A673 (cell line): ENCODE measurements at regions not wholly inside any gene's neighbourhood (a gene's known extent, or its start where the extent isn't known, plus 50 kb on each side); places are given as distances from the start of the nearest gene placed in this dataset.

Source experiments
- BruUV-seq: library from RNA; stranded (reverse); fragments of 400-500 nt; replicated peaks from 2 replicates; lab custom pipeline; 2021; lab: Mats Ljungman, UMichigan
- CTCF ChIA-PET: fragments of 300-600 bp; sonication (Branson Sonifier 250); formaldehyde crosslinking; loops from one replicate; lab custom pipeline; 2022; ENCODE audit warnings: antibody characterized with exemption; lab: Charles Lee
- POLR2A ChIA-PET: fragments of 300-600 bp; sonication (Branson Sonifier 250); formaldehyde crosslinking; loops from one replicate; lab custom pipeline; 2022; ENCODE audit warnings: antibody characterized with exemption; ENCODE audit not compliant: low non-redundant PET; lab: Charles Lee
- DNase-seq: peaks from one replicate; pipeline ENCODE4 v3.0.0-alpha.2; 2015; ENCODE audit warnings: low spot score
- H3K27ac ChIP-seq: fragments of 200-600 bp; sonication (generic); 2 replicates; pipeline ENCODE4 v1.5.1; 2016; ENCODE audit warnings: mixed run types, low read depth, mild to moderate bottlenecking, mixed read lengths, antibody characterized with exemption, low read length; ENCODE audit not compliant: poor library complexity, severe bottlenecking
- H3K27me3 ChIP-seq: fragments of 200-600 bp; sonication (generic); replicated peaks from 2 replicates; pipeline ENCODE4 v1.6.1; 2017; ENCODE audit warnings: mixed run types, low read depth, mild to moderate bottlenecking, mixed read lengths, antibody characterized with exemption, low read length; ENCODE audit not compliant: insufficient read depth, poor library complexity
- H3K36me3 ChIP-seq: fragments of 200-600 bp; sonication (generic); 2 replicates; pipeline ENCODE4 v1.6.1; 2016; ENCODE audit warnings: mixed run types, mild to moderate bottlenecking, mixed read lengths, antibody characterized with exemption, low read length; ENCODE audit not compliant: insufficient read depth, poor library complexity, severe bottlenecking
- H3K4me1 ChIP-seq: fragments of 200-600 bp; sonication (generic); 2 replicates; pipeline ENCODE4 v1.6.1; 2017; ENCODE audit warnings: mixed run types, mild to moderate bottlenecking, mixed read lengths, antibody characterized with exemption, low read length; ENCODE audit not compliant: insufficient read depth, poor library complexity, severe bottlenecking
- H3K4me3 ChIP-seq: fragments of 200-600 bp; sonication (generic); 2 replicates; pipeline ENCODE4 v1.5.1; 2016; ENCODE audit warnings: low read depth, mixed run types, mild to moderate bottlenecking, mixed read lengths, low read length; ENCODE audit not compliant: poor library complexity, severe bottlenecking
- H3K9me3 ChIP-seq: fragments of 200-600 bp; sonication (generic); 2 replicates; pipeline ENCODE4 v1.6.1; 2016; ENCODE audit warnings: mixed run types, low read depth, mild to moderate bottlenecking, mixed read lengths, antibody characterized with exemption, low read length; ENCODE audit not compliant: poor library complexity, severe bottlenecking
- EZH2 ChIP-seq: fragments of 200-600 bp; sonication (generic); IDR thresholded peaks from 2 replicates; pipeline ENCODE4 v1.6.1; 2017; ENCODE audit warnings: borderline replicate concordance, low read depth, mild to moderate bottlenecking, mixed read lengths, antibody characterized with exemption, low read length; ENCODE audit not compliant: poor library complexity, severe bottlenecking
- intact Hi-C: fragments of 100-400 bp; cut with micrococcal nuclease; formaldehyde crosslinking; loops from one replicate; pipeline ENCODE4 v1.10.0; 2022; ENCODE audit not compliant: unreplicated experiment
- TF ChIP-seq, protein P1 (sequence below): fragments of 300-800, 200-600 bp; sonication (generic); conservative IDR thresholded peaks from 2 replicates; pipeline ENCODE4 v1.5.1; 2017; ENCODE audit warnings: low read depth, mild to moderate bottlenecking, antibody characterized with exemption, low read length, moderate library complexity, mixed read lengths

DNA sequence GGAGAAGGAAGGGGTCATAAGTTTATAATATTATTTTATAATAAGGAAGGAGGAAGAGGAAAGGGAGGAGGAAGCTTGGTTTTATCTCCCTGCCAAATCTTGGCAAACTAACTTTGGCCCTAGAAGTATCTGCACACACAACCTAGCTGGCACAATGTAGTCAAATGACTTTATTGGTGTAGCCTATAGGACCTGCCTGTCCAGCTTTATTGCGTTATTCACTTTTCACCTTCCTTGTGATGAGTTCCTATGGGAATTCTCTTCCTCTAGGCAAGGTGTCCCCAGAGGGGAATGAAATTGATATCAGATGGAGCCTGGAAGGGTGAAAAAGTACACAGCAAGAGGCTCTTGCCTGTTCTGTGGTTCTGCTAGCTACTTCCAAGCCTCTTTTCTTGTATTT is 111.2 kb upstream of the SLC25A36 start:
- H3K4me3 ChIP-seq: no peak overlapping the region
- peaks cover 5% of the 10 kb centered on the region for H3K4me1 ChIP-seq
- no peak for DNase-seq
- TF ChIP-seq EZH2: no peak
- TF ChIP-seq, protein P1, sequence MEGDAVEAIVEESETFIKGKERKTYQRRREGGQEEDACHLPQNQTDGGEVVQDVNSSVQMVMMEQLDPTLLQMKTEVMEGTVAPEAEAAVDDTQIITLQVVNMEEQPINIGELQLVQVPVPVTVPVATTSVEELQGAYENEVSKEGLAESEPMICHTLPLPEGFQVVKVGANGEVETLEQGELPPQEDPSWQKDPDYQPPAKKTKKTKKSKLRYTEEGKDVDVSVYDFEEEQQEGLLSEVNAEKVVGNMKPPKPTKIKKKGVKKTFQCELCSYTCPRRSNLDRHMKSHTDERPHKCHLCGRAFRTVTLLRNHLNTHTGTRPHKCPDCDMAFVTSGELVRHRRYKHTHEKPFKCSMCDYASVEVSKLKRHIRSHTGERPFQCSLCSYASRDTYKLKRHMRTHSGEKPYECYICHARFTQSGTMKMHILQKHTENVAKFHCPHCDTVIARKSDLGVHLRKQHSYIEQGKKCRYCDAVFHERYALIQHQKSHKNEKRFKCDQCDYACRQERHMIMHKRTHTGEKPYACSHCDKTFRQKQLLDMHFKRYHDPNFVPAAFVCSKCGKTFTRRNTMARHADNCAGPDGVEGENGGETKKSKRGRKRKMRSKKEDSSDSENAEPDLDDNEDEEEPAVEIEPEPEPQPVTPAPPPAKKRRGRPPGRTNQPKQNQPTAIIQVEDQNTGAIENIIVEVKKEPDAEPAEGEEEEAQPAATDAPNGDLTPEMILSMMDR: no peak
- CTCF ChIA-PET: no interaction called here
- no TSS peak for BruUV-seq
- H3K27ac ChIP-seq: no peak overlapping the region
- no peaks in the 10 kb centered on the region for H3K27me3 ChIP-seq
- intact Hi-C loops: no loop called here
- H3K36me3 ChIP-seq: no peaks in the 10 kb centered on the region
- POLR2A ChIA-PET: no interaction called here
- H3K9me3 ChIP-seq: no peaks in the 10 kb centered on the region

DNA sequence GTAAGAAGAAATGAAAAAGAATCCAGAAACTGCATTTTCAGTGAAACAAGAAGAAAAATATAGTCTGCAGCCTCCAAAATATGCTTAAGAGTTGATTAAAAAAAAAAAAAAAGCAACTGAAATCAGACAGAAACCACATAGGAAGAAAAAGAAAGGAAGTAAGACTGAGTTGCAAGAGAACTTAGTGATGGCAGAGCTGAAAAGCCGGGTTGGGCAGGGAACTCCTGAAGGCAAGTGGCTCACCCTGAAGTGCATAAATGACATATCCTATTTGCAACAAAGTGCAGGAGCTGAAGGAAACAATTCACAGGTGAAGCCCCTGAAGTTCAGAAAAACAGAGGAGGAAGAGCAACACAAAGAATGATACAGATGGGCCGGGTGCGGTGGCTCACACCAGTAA is 108.8 kb upstream of the SLC25A36 start:
- DNase-seq: no peak
- Histone ChIP-seq H3K4me3 (no peak overlapping the region), H3K36me3 (no peaks in the 10 kb centered on the region), H3K9me3 (no peaks in the 10 kb centered on the region), H3K27me3 (no peaks in the 10 kb centered on the region), H3K27ac (no peak overlapping the region), H3K4me1 (peaks cover 5% of the 10 kb centered on the region)
- CTCF ChIA-PET: no interaction called here
- intact Hi-C loops: no loop called here
- no peak for TF ChIP-seq EZH2
- TF ChIP-seq, protein P1: no peak
- POLR2A ChIA-PET: interaction anchor here (0.7 kb wide), 2 partner anchors 8 to 746 kb away, joined by 7 to 10 read pairs; no protein-coding TSS in a partner anchor
- BruUV-seq: no TSS peak

DNA sequence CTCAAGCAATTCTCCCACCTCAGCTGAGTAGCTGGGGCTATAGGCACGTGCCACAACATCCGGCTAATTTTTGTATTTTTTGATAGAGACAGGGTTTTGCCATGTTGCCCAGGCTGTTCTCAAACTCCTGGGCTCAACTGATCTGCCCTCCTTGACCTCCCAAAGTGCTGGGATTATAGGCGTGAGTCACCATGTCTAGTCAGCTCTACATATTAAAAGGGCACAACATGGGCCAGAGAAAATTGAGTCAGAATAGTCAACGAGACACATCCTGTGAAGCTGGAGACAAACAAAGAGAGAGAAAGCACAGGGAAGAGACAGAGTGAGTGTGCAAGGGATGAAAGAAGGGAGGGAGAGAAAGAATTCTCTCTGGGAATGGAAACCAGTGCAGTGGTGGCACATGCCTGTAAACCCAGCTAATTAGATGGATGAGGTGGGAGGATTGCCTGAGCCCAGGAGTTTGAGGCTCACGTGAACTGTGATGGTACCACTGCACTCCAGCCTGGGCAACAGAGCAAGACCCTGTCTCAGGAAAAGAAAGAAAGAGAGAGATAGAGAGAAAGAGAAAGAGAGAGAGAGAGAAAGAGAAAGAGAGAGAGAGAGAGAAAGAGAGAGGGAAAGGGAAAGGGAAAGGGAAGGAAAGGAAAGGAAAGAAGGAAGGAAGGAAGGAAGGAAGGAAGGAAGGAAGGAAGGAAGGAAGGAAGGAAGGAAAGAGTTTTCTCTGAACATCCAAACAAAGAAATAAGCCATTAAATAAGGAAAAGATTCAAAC is 107.2 kb upstream of the SLC25A36 start:
- Histone ChIP-seq H3K27me3 (no peaks in the 10 kb centered on the region), H3K36me3 (no peaks in the 10 kb centered on the region), H3K4me3 (no peak overlapping the region), H3K4me1 (peaks cover 5% of the 10 kb centered on the region), H3K9me3 (no peaks in the 10 kb centered on the region), H3K27ac (peak overlapping the region; percentile 59)
- peak; percentile 47 for DNase-seq
- intact Hi-C loops: no loop called here
- BruUV-seq: no TSS peak
- ChIA-PET POLR2A (interaction anchor here (0.8 kb wide), 1 partner anchor 11 kb away, joined by 4 read pairs; no protein-coding TSS in a partner anchor), CTCF (no interaction called here)
- TF ChIP-seq EZH2: no peak
- TF ChIP-seq, protein P1: no peak
